HG03558 (cell line): ENCODE measurements at regions not wholly inside any gene's neighbourhood (a gene's known extent, or its start where the extent isn't known, plus 50 kb on each side); places are given as distances from the start of the nearest gene placed in this dataset.

Experiments
- ATAC-seq: cut with Tn5 transposase; IDR thresholded peaks from one replicate; pipeline ENCODE4 v1.9.1; 2021; ENCODE audit warnings: moderate number of reproducible peaks; ENCODE audit not compliant: unreplicated experiment; ENCODE audit errors: extremely low read depth

GRCh38 chr10:83819609-83820008 is 319.7 kb upstream of the GHITM start:
- ATAC-seq: no peak

- no peak for ATAC-seq
Measured at GRCh38 chr10:83820033-83820432, 319.3 kb upstream of the GHITM start.

DNA sequence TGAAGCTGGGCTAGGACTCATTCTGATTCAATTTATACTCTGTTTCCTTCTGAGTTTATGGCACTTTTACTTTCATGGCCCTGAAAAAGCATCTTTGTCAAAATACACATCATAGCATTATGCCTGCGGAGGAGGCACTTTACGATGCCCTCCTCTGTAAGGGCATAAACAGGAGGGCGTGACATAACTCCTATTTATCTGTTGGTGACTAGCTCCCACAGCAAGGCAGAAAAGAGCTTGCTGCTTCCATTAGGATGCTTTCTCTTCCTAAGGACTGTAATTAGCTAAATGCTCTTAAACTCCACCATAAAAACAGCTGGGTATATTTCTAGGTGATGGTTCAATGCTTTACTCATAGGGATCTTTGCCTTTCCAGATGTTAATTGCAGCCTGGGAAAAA is 315.2 kb upstream of the GHITM start:
- ATAC-seq: no peak

GRCh38 chr10:83834096-83834495 is 305.2 kb upstream of the GHITM start:
- ATAC-seq: no peak

GRCh38 chr10:83835945-83836745 is 303.2 kb upstream of the GHITM start:
- ATAC-seq: no peak

GRCh38 chr10:83848677-83849076 is 290.6 kb upstream of the GHITM start:
- no peak for ATAC-seq

DNA sequence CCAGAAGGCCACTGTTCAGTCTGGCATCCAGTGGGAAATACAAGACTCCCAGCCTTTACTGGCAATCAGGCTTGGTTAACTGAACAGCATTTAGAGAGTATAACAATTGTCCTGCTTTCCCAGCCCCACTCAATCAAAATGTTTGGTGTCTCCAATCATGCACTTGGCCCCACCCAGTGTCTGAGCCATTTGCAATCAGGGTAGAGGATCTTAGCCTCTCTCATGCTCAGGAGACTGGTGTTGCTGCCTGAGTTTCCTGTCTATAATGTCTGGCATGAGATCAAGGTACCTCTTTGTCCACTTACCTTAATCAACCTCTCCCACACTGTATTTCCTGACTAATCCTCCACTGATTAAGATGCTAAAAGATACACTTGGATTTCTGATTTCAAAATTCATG is 290.2 kb upstream of the GHITM start:
- no peak for ATAC-seq

GRCh38 chr10:83852146-83852545 is 287.2 kb upstream of the GHITM start:
- no peak for ATAC-seq

DNA sequence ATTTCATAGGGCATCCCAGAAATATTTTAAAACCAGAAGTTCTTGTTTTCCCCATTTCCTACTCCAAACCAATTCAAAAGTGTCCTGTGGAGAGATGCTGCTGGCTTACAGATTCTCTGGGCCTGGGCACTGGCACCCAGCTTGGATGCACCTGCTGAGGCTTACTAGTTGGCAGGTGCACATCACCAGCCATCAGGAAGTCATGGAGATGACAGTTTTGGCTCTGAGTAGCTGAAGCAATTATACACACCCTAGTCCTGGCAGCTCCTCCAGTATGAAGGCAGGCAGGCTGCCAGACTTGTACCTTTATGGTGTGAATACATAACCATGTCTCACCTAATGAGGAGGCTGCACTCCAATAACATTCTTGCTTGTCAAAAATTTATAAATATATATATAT is 276.6 kb upstream of the GHITM start:
- ATAC-seq: no peak

DNA sequence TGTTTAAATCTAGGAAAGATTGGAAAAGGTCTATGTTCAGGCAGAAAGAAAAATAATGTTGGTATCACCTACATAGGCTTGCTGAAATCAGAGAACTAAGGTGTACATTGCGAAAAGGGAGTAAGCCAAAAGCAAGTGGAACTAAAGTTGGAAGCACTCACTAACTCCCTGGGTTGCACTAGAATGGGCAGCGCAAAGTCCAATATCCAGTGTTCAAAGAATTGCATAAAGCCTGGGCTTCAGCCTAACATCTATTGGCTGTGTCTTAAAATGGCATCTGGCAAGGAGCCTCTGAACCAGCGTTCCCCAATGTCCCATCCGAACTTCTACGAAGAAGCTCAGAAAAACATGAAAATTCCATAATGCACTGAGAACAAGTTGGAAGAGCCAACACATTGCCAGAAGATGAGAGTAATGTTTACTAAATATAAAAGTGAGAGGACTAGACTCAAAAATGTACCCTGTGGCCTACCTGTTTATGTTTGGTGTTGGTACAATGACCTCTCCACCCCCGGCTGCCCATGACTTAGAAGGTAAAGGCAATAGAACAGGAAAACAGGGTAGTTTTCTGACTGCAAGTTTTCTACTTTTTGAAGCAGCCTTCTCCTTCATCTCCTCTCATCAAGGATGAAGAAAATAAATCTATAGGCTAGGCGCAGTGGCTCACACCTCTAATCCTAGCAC is 275.9 kb upstream of the GHITM start:
- ATAC-seq: no peak

DNA sequence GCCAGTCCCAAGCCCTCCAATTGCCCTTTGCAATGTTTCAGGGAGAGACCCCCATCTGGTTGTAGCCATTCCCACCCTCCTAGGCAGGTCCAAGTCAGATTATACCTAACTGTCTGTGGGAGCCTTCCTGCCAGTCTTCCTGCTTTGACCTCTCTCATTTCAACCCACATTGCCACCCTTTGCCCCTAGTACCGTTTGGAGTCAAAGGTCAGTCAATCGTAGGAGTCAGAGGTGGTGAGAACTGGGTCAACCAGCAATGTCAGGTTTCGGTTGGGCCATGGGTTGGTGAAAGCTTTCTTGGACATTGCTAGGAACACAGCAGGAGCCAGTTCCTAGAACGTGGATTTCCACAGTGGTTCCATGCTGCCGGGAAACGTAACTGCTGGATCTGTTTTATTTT is 269.4 kb upstream of the GHITM start:
- ATAC-seq: no peak

GRCh38 chr10:83871187-83872081 is 267.9 kb upstream of the GHITM start:
- ATAC-seq: peak; percentile 96

- no peak for ATAC-seq
Measured at GRCh38 chr10:83880252-83880791, 259.0 kb upstream of the GHITM start.

- no peak for ATAC-seq
Measured at GRCh38 chr10:83881661-83882060, 257.6 kb upstream of the GHITM start.

DNA sequence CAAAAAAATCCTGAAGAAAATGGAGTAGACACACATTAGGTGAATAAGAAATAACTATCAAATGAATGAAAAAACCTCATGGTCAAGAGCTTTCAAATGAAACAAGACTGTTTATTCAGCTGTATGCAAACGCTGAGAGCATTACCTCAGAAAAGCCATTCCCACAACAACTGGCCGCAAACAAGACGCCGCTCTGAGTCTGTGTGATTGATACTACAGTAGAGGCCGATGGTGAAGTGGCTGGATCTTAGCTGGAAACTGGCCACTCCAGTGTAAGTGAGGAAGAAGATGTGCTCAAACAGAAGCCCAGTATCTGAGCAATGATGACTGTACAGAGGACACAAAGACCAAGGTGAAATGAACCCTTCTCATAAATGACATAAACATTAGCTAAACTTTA is 252.4 kb upstream of the GHITM start:
- no peak for ATAC-seq

- no peak for ATAC-seq
Measured at GRCh38 chr10:83892737-83893136, 246.6 kb upstream of the GHITM start.

GRCh38 chr10:83896219-83896618 is 243.1 kb upstream of the GHITM start:
- ATAC-seq: no peak

- no peak for ATAC-seq
Measured at GRCh38 chr10:83897626-83898025, 241.7 kb upstream of the GHITM start.

DNA sequence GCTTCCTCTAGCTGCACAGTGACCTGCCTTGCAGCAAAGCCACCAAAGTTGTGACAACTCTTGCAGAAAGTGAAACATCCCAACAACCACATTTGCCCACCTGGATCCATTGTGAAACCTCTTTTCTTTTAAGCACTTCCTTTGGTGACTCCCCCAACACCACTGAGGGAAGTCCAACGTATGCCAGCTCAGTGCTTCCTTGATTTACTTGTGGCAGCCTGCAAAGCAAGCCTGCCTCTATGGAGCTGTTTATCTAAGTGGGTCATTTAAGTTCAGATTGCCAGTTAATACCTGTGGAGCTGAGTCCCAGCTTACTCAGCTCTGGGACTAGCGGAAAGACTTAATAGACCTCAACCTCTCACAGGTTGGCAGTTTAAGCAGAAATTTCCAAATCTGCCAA is 230.8 kb upstream of the GHITM start:
- no peak for ATAC-seq

GRCh38 chr10:83909001-83909400 is 230.3 kb upstream of the GHITM start:
- ATAC-seq: no peak

- ATAC-seq: no peak
Measured at GRCh38 chr10:83915801-83916200, 223.5 kb upstream of the GHITM start.
